ENCODE measurements at regions not wholly inside any gene's neighbourhood (a gene's known extent, or its start where the extent isn't known, plus 50 kb on each side); places are given as distances from the start of the nearest gene placed in this dataset.

DNA sequence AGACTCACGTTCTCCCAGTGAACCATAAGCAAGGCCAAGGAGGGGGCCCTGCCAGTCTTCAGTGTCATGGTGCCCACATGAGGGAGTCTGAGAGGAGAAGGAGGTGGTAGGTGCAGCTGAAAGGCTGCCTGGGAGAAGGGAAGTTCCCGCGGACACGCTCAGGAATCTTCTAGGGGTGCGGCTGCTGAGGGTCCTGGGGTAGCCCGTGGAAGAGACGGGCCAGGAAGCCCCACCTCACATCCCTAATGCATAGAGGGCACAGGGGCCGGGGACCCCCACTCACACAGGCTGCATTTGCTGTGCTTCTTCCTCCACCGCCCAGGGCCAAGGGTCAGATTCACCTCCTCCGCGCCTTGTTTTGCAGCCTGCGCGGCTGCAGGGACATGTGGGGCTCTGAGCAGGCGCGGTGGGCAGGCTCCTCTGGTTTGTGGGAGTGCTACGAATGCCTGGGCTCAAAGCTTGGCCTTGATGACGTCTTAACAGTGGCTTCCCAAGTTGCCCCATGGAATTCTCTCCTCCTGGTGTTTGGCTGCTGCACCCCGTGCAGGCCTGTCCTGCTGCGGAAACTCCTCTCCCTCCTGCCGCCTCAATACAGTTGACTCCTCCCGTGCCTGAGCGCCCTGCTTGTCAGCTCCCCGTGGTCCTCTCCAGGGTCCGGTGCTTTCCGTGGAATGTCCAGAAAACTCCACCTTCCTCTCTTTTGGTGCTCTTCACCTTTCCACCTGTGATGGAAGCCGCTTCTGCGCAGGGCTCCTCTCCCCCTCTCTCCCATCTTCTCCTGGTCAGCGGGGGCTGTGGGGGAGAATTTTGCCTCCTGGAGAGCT is 95.7 kb downstream of the VAPA start:
- TF ChIP-seq, protein P1, sequence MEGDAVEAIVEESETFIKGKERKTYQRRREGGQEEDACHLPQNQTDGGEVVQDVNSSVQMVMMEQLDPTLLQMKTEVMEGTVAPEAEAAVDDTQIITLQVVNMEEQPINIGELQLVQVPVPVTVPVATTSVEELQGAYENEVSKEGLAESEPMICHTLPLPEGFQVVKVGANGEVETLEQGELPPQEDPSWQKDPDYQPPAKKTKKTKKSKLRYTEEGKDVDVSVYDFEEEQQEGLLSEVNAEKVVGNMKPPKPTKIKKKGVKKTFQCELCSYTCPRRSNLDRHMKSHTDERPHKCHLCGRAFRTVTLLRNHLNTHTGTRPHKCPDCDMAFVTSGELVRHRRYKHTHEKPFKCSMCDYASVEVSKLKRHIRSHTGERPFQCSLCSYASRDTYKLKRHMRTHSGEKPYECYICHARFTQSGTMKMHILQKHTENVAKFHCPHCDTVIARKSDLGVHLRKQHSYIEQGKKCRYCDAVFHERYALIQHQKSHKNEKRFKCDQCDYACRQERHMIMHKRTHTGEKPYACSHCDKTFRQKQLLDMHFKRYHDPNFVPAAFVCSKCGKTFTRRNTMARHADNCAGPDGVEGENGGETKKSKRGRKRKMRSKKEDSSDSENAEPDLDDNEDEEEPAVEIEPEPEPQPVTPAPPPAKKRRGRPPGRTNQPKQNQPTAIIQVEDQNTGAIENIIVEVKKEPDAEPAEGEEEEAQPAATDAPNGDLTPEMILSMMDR (IDR thresholded peaks at IDR 0.05; ENCODE audit: poor library complexity): no peak
- TF ChIP-seq EZH2phosphoT487 (IDR thresholded peaks at IDR 0.05; ENCODE audit: low read depth, severe bottlenecking, unreplicated experiment): no peak

Measured in hepatocyte (in vitro differentiated cells).